GM12878 (cell line): ENCODE measurements at regions not wholly inside any gene's neighbourhood (a gene's known extent, or its start where the extent isn't known, plus 50 kb on each side); places are given as distances from the start of the nearest gene placed in this dataset.

ENCODE experiments used
- ATAC-seq: fragments of 200-7000 bp; cut with Tn5 transposase; 3 replicates; pipeline ENCODE4 v1.9.1; 2020; ENCODE audit warnings: mild to moderate bottlenecking, moderate library complexity
- BruUV-seq: library from RNA; stranded (reverse); fragments of 400-500 nt; replicated peaks from 2 replicates; lab custom pipeline; 2021; lab: Mats Ljungman, UMichigan
- CTCF ChIA-PET: fragments of 300-600 bp; sonication (Branson Sonifier 250); formaldehyde crosslinking; extraction: SDS; loops from one replicate; lab custom pipeline; 2021; ENCODE audit warnings: inconsistent platforms; lab: Yijun Ruan, JAX
- POLR2A ChIA-PET: fragments of 350-600 bp; formaldehyde crosslinking; extraction: SDS; loops from one replicate; lab custom pipeline; 2021; ENCODE audit warnings: inconsistent platforms; lab: Charles Lee
- RAD21 ChIA-PET: fragments of 300-600 bp; sonication (Branson Sonifier 250); formaldehyde crosslinking; loops from one replicate; lab custom pipeline; 2023; ENCODE audit warnings: antibody characterized with exemption; ENCODE audit not compliant: unreplicated experiment; lab: Charles Lee
- SMC1A ChIA-PET: fragments of 300-600 bp; sonication (Branson Sonifier 250); formaldehyde crosslinking; loops from one replicate; lab custom pipeline; 2023; ENCODE audit not compliant: unreplicated experiment, uncharacterized antibody; lab: Charles Lee
- DNase-seq: peaks from one replicate; pipeline ENCODE4 v3.0.0-alpha.2; 2011; ENCODE audit warnings: low read depth, low spot score
- FAIRE-seq: peaks from 3 replicates; lab custom pipeline; 2011; peaks lifted over from hg19 to GRCh38; lab: Jason Lieb, UNC
- H2AFZ ChIP-seq: 2 replicates; pipeline ENCODE4 v1.6.0; 2011; ENCODE audit warnings: low read depth, low read length, control low read depth; ENCODE audit not compliant: control insufficient read depth
- H3K27ac ChIP-seq: 2 replicates; pipeline ENCODE4 v1.5.1; 2011; ENCODE audit warnings: control low read depth; ENCODE audit not compliant: control insufficient read depth, insufficient read depth
- H3K27me3 ChIP-seq, 2 experiments: replicated peaks in 1 of 2; 2 replicates each; pipeline versions ENCODE4 v1.6.0 to v1.6.1; 2011; ENCODE audit warnings: low read length in 1 of 2; ENCODE audit not compliant: control insufficient read depth in 2 of 2, insufficient read depth in 2 of 2
- H3K36me3 ChIP-seq, 2 experiments: 2 replicates each; pipeline ENCODE4 v1.5.1; 2011; ENCODE audit warnings: low read length in 1 of 2; ENCODE audit not compliant: control insufficient read depth in 2 of 2, insufficient read depth in 2 of 2
- H3K4me1 ChIP-seq: 2 replicates; pipeline ENCODE4 v1.6.1; 2011; ENCODE audit warnings: mild to moderate bottlenecking, low read length, moderate library complexity, mixed read lengths; ENCODE audit not compliant: control insufficient read depth, insufficient read depth
- H3K4me2 ChIP-seq: 2 replicates; pipeline ENCODE4 v1.6.0; 2011; ENCODE audit warnings: control low read depth; ENCODE audit not compliant: control insufficient read depth, insufficient read depth
- H3K4me3 ChIP-seq: fragments of 200-600 bp; sonication (generic); 2 replicates; pipeline ENCODE4 v1.5.1; 2016
- H3K79me2 ChIP-seq: 2 replicates; pipeline ENCODE4 v1.6.0; 2011; ENCODE audit warnings: low read length; ENCODE audit not compliant: control insufficient read depth, insufficient read depth
- H3K9ac ChIP-seq: 2 replicates; pipeline ENCODE4 v1.8.0; 2011; ENCODE audit warnings: low read length, control low read depth, mixed read lengths; ENCODE audit not compliant: control insufficient read depth, insufficient read depth
- H3K9me3 ChIP-seq: replicated peaks from 3 replicates; pipeline ENCODE4 v1.5.1; 2011; ENCODE audit warnings: mild to moderate bottlenecking, low read length; ENCODE audit not compliant: control insufficient read depth, insufficient read depth
- H4K20me1 ChIP-seq: 2 replicates; pipeline ENCODE4 v1.6.0; 2011; ENCODE audit not compliant: control insufficient read depth, insufficient read depth
- CEBPZ ChIP-seq: fragments of 150-350 bp; IDR thresholded peaks from 2 replicates; pipeline ENCODE4 v1.6.1; 2016; ENCODE audit warnings: low read depth, low read length
- CREM ChIP-seq: IDR thresholded peaks from 2 replicates; pipeline ENCODE4 v1.6.1; 2014; ENCODE audit warnings: antibody characterized with exemption, low read depth
- HDGF ChIP-seq: fragments of 450-650 bp; IDR thresholded peaks from 2 replicates; pipeline ENCODE4 v1.6.1; 2016; ENCODE audit warnings: antibody characterized with exemption
- MEF2B ChIP-seq: fragments of 450-650 bp; IDR thresholded peaks from 2 replicates; pipeline ENCODE4 v1.6.1; 2018; ENCODE audit warnings: mild to moderate bottlenecking, moderate library complexity; ENCODE audit not compliant: partially characterized antibody, poor library complexity, severe bottlenecking
- NFXL1 ChIP-seq: fragments of 450-650 bp; IDR thresholded peaks from 2 replicates; pipeline ENCODE4 v1.6.1; 2017; ENCODE audit warnings: antibody characterized with exemption, mild to moderate bottlenecking, borderline replicate concordance
- NFYB ChIP-seq: IDR thresholded peaks from 2 replicates; pipeline ENCODE4 v1.6.1; 2011; ENCODE audit warnings: low read depth, mild to moderate bottlenecking, low read length, improper control_type of control experiment, moderate library complexity; ENCODE audit not compliant: insufficient read depth
- POLR2A ChIP-seq: IDR thresholded peaks from 2 replicates; pipeline ENCODE4 v1.6.1; 2011; ENCODE audit warnings: low read depth, mild to moderate bottlenecking, low read length
- RAD21 ChIP-seq: IDR thresholded peaks from 2 replicates; pipeline ENCODE4 v1.6.1; 2011; ENCODE audit warnings: mild to moderate bottlenecking, low read depth, low read length, moderate library complexity; ENCODE audit not compliant: insufficient read depth
- SIN3A ChIP-seq: IDR thresholded peaks from 2 replicates; pipeline ENCODE4 v1.6.1; 2012; ENCODE audit warnings: low read depth, low read length, improper control_type of control experiment
- SPI1 ChIP-seq: IDR thresholded peaks from 2 replicates; pipeline ENCODE4 v1.6.1; 2011; ENCODE audit warnings: low read depth, mild to moderate bottlenecking, low read length, moderate library complexity, borderline replicate concordance; ENCODE audit not compliant: insufficient read depth
- ZZZ3 ChIP-seq: IDR thresholded peaks from 2 replicates; pipeline ENCODE4 v1.6.1; 2011; ENCODE audit warnings: low read depth; ENCODE audit not compliant: control insufficient read depth, insufficient read length
- WGBS: methylation state at CpG from one replicate; pipeline ENCODE4 v1.1.6; 2016; ENCODE audit warnings: low lambda C conversion rate; ENCODE audit not compliant: insufficient replicate concordance, insufficient coverage; ENCODE audit errors: missing lambda C conversion rate; 5-methylcytosine and 5-hydroxymethylcytosine counted together
- in situ Hi-C: fragments of 300-500 bp; cut with MboI; formaldehyde crosslinking; loops from 9 replicates; pipeline ENCODE4 v1.14.3; 2018; ENCODE audit warnings: mixed read lengths
- intact Hi-C: fragments of 100-400 bp; cut with micrococcal nuclease; formaldehyde crosslinking; loops from one replicate; pipeline ENCODE4 v1.14.2; 2022; ENCODE audit not compliant: unreplicated experiment
- TF ChIP-seq, protein P1 (sequence below): IDR thresholded peaks from 2 replicates; pipeline ENCODE4 v1.6.1; 2011; ENCODE audit warnings: borderline replicate concordance, low read depth, mild to moderate bottlenecking, moderate library complexity, mixed read lengths, low read length; ENCODE audit not compliant: insufficient read depth; ENCODE audit errors: extremely low read length

DNA sequence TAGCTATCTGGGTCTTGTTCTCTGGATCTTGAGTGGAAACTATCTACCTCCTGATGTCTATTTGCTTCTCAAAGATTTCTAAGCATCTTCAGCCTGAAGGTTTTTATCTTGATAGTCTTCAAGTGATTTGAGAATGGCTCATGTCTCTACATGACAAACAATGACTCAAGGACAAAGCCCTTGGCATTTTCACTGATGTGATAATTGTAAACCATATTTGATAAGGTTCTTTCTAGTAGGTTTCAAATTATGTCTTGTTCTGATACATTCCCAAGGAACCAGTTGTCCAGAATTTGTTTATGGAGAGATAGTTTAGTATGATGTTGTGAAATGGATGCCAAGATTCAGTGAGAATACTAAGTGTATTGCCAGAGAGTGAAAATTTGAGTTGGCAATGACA, 1079.3 kb upstream of the CDH9 start (continued):
- no peak for TF ChIP-seq SIN3A

- in situ Hi-C loops, result no loop called here
- no peaks in the 10 kb centered on the region for H3K36me3 ChIP-seq
- no peaks in the 10 kb centered on the region for H4K20me1 ChIP-seq
- H3K27me3 ChIP-seq, result no peaks in the 10 kb centered on the region
- WGBS, result 3% methylated on average over 2 of the region's 2 CpGs
- no TSS peak for BruUV-seq
- SMC1A ChIA-PET, result no interaction called here
- H2AFZ ChIP-seq, result no peak overlapping the region
- POLR2A ChIA-PET, result no interaction called here
- no peak overlapping the region for H3K4me3 ChIP-seq
- DNase-seq (no peak), ATAC-seq (no peak), FAIRE-seq (no peak)
- H3K27ac ChIP-seq, result no peak overlapping the region
- H3K9me3 ChIP-seq, result no peaks in the 10 kb centered on the region; the same call in 2 of the 3 replicates
- H3K9ac ChIP-seq, result no peak overlapping the region
- intact Hi-C loops, result no loop called here
- H3K4me1 ChIP-seq, result no peaks in the 10 kb centered on the region
- H3K79me2 ChIP-seq, result no peaks in the 10 kb centered on the region
- RAD21 ChIA-PET, result no interaction called here
- TF ChIP-seq NFYB, result no peak
- TF ChIP-seq HDGF, result no peak
- H3K4me2 ChIP-seq, result no peak overlapping the region
- CTCF ChIA-PET, result no interaction called here
Measured at GRCh38 chr5:28117273-28117672, 1078.9 kb upstream of the CDH9 start.

GRCh38 chr5:28110781-28111180, 1072.4 kb upstream of the CDH9 start:
- H3K4me2 ChIP-seq, result no peak overlapping the region
- DNase-seq (no peak), ATAC-seq (no peak), FAIRE-seq (no peak)
- in situ Hi-C loops, result no loop called here
- ChIA-PET SMC1A (interaction anchor here (1.3 kb wide), 1 partner anchor 8 kb away, joined by 5 read pairs; no protein-coding TSS in a partner anchor), RAD21 (no interaction called here), POLR2A (no interaction called here), CTCF (no interaction called here)
- BruUV-seq, result no TSS peak
- H3K79me2 ChIP-seq, result no peaks in the 10 kb centered on the region
- no peaks in the 10 kb centered on the region; the same call in 2 of the 3 replicates for H3K9me3 ChIP-seq
- no peak overlapping the region for H2AFZ ChIP-seq
- 6% methylated on average over 6 of the region's 6 CpGs for WGBS
- H3K27me3 ChIP-seq, result no peaks in the 10 kb centered on the region
- no peak overlapping the region for H3K4me3 ChIP-seq
- H3K4me1 ChIP-seq, result no peaks in the 10 kb centered on the region
- intact Hi-C loops, result no loop called here
- no peaks in the 10 kb centered on the region for H3K36me3 ChIP-seq
- H4K20me1 ChIP-seq, result no peaks in the 10 kb centered on the region
- H3K27ac ChIP-seq, result no peak overlapping the region
- no peak overlapping the region for H3K9ac ChIP-seq
- TF ChIP-seq CREM, result no peak
- TF ChIP-seq MEF2B, result no peak
- no peak for TF ChIP-seq POLR2A
- TF ChIP-seq CEBPZ, result no peak
- TF ChIP-seq RAD21, result no peak
- TF ChIP-seq NFXL1, result no peak
- TF ChIP-seq SPI1, result no peak
- TF ChIP-seq, protein P1, sequence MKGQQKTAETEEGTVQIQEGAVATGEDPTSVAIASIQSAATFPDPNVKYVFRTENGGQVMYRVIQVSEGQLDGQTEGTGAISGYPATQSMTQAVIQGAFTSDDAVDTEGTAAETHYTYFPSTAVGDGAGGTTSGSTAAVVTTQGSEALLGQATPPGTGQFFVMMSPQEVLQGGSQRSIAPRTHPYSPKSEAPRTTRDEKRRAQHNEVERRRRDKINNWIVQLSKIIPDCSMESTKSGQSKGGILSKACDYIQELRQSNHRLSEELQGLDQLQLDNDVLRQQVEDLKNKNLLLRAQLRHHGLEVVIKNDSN, result no peak
- no peak for TF ChIP-seq ZZZ3
